HG03095 (cell line): ENCODE measurements at regions not wholly inside any gene's neighbourhood (a gene's known extent, or its start where the extent isn't known, plus 50 kb on each side); places are given as distances from the start of the nearest gene placed in this dataset.

ENCODE experiments used
- ATAC-seq: cut with Tn5 transposase; IDR thresholded peaks from one replicate; pipeline ENCODE4 v1.9.1; 2021; ENCODE audit warnings: moderate library complexity; ENCODE audit not compliant: unreplicated experiment

- no peak for ATAC-seq
Observed at GRCh38 chr3:94935738-94936580, 873.1 kb downstream of the NSUN3 start.

GRCh38 chr3:94937980-94938379, 875.1 kb downstream of the NSUN3 start:
- ATAC-seq = no peak

- no peak for ATAC-seq
Observed at GRCh38 chr3:94946683-94947082, 883.8 kb downstream of the NSUN3 start.

GRCh38 chr3:94961423-94962100, 898.7 kb downstream of the NSUN3 start:
- ATAC-seq = no peak

GRCh38 chr3:94965867-94966475, 903.1 kb downstream of the NSUN3 start:
- ATAC-seq = no peak

- no peak for ATAC-seq
Observed at GRCh38 chr3:94967196-94967595, 904.3 kb downstream of the NSUN3 start.

- ATAC-seq = no peak
Observed at GRCh38 chr3:94968519-94968918, 905.7 kb downstream of the NSUN3 start.

GRCh38 chr3:94972066-94972465, 909.2 kb downstream of the NSUN3 start:
- ATAC-seq = no peak

- no peak for ATAC-seq
Observed at GRCh38 chr3:94978084-94978483, 915.2 kb downstream of the NSUN3 start.

GRCh38 chr3:94985778-94986177, 922.9 kb downstream of the NSUN3 start:
- ATAC-seq = no peak

GRCh38 chr3:94990952-94991705, 928.3 kb downstream of the NSUN3 start:
- ATAC-seq = no peak

GRCh38 chr3:94996743-94997142, 933.9 kb downstream of the NSUN3 start:
- no peak for ATAC-seq

GRCh38 chr3:95002438-95003046, 939.7 kb downstream of the NSUN3 start:
- no peak for ATAC-seq

GRCh38 chr3:95028688-95029087, 965.8 kb downstream of the NSUN3 start:
- ATAC-seq = no peak

GRCh38 chr3:95029644-95030043, 966.8 kb downstream of the NSUN3 start:
- ATAC-seq = no peak

GRCh38 chr3:95036526-95037021, 973.7 kb downstream of the NSUN3 start:
- no peak for ATAC-seq

GRCh38 chr3:95037097-95037496, 974.2 kb downstream of the NSUN3 start:
- no peak for ATAC-seq

- ATAC-seq = no peak
Observed at GRCh38 chr3:95037927-95038326, 975.1 kb downstream of the NSUN3 start.

GRCh38 chr3:95044101-95044500, 981.2 kb downstream of the NSUN3 start:
- ATAC-seq = no peak

- ATAC-seq = no peak
Observed at GRCh38 chr3:95048564-95048963, 985.7 kb downstream of the NSUN3 start.

GRCh38 chr3:95049841-95050240, 987.0 kb downstream of the NSUN3 start:
- ATAC-seq = no peak
